DMS114 treated with DMSO at 0.1 percent for 48 hours (cell line): ENCODE measurements at regions not wholly inside any gene's neighbourhood (a gene's known extent, or its start where the extent isn't known, plus 50 kb on each side); places are given as distances from the start of the nearest gene placed in this dataset.

Source experiments
- DNase-seq: peaks from one replicate; lab custom pipeline; 2025; ENCODE audit not compliant: unreplicated experiment; lab: John Stamatoyannopoulos, UW

DNA sequence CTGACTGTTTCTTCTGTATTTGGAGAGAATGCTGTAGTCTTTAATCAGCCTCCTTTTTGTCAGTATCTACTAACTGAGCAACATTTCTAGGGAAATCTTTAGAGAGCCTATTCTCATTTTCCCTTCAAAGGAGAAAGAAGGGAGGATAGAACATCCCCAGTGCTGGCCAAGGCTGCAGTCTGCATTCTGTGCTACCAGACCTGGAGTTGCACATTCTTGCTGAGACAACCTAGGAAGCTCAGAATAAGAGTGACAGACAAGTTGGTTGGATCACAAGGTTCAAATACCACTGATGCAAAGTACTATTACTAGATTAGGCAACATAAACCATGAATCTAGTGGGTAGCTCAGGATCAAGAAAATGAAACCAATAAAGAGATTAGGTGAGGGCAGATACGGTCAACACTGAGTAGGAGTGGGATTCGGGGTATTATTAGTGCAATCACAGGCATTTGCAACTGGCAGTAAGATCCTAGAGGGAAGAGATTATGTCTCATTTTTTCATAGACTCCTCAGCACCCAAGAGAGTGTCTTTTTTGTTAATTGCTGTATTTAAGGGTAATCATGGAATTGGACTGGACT, 213.5 kb upstream of the FAM83B start:
- DNase-seq, result no peak

DNA sequence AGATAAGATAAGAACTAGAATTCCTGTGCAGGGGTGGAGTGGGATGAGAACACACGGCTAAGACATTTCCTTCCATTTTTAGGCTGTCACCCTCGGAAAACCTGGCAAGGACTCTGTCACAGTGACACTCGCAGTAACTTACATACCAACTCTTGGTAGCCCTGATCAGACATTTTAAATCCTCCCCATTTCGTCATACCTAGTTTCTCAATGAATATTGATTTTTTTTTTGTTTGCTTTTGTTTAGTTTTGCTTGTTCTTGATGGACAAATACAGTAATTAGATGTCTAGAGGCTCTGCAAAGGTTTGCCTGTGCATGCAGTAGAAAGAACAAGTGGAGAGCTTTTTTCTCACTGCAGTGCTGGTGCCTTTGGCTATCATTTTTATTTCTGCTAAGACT, 213.0 kb upstream of the FAM83B start:
- DNase-seq, result no peak

DNA sequence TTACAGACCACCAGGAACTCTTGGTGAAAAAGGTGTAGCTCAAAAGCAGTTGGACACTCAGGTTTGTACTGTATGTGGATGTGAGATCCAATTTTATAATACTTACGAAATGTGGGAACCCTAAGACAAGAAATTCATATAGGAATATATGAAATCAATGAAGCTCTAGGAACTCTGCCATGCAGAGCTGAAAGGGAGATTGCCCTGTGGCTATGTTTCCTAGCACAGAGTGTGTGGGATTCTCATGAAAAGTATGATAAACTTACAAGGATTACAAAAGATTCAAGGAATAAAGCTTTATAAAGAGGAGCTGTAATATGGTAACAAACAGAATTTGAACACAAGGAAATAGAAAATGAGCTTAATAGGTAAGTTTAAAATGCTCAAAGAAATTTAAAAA, 205.7 kb upstream of the FAM83B start:
- DNase-seq, result no peak

DNA sequence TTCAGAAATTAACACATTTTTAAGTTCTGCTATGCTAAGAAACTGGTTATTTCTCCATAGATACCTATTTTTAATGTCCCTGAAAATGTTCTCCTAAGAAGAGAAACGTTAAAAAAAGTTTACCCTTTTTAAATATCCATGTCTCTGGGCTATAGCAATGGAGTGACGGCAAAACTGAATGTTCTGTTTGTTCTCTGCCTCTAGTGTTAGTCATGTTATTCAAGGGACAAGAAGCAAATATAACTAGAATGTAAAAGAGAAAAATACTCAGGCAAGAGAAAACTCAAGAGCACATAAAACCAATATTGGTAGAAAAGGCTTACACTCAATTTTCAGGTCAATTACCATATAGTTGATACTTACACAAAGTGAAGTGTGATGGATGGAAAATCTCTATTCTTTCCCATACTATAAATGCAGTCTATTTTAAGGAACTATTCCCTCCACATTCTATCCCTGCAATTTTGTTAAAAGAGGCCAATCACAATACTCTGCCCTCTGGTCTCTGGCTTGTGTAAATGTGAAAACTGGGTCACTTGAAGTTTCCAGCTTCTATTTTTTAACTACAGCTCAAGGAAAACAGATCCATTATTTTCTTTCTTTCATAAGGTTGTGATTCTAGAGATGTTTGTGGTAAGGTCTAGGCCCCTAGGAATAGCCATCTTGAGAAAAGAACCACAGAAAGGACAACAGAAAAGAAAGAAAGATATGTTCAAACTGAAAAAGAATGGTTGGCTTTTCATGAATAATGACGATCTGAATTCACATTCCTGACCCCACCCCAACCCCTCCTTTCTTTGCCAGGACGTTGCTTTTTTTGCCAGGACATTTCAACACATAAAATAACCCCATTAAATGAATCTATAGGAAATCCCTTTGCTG, 200.3 kb upstream of the FAM83B start:
- no peak for DNase-seq

DNA sequence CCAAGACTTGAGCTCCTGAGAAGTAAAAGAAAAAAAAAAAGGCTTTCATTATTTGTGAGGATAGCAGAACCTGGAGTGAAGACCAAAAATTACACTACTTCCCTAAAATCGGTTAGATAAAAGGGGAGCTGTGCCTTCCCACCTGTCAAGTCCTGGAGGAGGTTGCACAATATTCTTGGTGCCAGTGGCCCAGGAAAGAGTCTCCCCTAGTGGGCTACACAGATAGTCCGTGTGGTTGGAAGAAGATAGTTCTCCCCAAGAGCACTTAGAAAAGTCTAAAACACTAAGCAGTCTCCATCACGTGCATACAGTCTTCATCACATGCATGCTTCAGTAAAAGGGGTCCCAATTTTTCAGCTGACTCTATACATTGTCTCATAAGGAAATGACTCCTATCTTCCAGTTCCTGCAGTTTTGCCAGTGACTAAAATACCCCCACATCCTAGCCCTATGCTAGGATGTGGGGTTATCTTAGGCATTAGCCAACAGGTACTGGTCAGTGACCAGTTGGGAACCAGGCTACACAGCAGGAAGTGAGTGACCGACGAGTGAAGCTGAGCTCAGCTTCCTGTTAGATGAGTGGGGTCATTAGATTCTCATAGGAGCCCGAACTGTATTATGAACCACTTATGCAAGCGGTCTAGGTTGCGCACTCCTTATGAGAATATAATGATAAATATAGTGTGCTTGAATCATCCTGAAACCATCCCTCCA, 199.5 kb upstream of the FAM83B start:
- DNase-seq, result no peak

DNA sequence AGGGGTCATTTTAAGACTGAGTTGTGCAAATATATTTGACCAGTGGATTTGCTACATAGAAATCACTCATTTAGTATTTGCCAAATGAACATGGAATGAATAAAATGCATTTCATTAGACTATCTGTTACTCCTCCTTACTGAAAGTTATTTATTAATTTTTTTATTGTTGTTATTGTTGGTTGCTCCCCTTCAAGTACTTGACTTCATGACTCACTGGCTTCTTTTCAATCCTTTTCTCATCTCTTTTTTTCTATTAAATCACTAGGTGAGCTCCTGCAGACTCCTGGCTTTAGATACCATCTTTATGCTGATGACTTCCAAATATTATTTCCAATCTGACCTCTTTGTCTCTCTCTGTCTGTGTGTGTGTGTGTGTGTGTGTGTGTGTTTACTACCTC, 192.2 kb upstream of the FAM83B start:
- DNase-seq, result no peak

DNA sequence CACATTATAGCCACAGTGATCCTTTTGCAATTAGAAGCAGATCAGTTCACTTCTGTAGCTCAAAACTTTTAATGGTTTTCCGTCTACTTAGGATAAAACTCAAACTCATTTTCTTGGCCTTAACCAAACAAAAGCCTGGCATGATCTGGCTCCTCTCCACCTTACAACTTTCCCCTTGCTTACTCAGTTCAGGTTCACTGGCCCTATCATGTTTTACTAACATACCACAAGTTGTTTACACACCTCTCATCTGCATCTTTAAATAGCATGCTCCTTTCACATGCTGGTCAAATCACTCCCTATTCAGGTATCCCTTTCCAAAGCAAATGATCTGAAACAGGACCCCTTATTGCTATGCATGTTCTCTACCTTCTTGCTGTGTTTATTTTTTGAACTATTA, 191.4 kb upstream of the FAM83B start:
- DNase-seq, result no peak

DNA sequence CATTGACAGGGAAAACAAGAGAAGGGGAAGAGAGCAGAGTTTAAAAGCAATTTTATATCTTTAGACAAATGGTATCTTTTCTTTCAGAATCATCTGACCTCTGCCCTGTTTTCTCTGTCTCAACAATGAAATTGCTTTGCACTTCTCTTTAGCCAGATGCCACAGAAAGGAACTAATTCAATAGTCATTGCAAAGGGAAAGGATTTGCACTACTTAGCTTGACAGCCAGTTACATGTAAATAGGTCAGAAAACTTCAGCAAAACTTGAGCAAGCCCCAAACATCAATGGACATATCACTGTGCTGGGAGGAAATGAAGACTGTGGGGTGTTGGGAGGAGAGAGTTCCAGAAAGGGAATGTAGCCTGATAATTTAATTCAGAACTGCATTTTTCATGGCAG, 181.3 kb upstream of the FAM83B start:
- no peak for DNase-seq

DNA sequence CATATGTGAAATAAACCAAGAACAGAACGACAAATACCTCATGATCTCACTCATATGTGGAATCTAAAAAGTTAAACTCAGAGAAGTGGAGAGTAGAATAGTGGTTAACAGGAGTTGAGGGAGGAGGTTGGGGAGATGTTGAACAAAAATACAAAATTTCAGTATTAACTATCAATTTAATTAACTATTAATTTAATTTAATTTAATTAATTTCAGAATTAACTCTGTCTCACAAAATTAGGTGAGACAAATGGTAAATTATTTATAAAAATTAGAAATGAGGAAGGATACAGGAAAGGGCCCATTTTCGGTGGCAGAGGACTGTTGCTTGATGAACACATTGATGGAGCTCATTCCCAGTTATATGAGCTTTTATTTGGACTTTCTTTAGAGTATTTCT, 166.0 kb upstream of the FAM83B start:
- DNase-seq, result no peak

DNA sequence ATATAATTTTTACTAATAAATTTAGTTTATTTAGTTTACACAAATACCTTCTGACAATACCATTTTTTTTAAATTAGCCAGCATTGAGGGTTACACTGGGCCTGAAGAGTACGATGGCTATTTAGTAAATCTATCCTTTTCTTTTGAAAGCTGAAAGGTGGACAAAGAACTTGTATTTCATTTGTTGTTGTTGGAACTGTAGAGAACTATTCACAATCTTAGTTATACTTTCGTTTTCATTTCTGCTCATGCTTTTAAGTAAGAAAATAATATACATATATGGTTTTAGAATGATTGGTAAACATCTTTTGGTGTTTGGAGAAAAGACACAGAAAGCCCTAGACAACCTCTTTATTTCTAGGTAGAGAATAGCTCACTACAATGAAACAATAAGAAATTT, 165.3 kb upstream of the FAM83B start:
- DNase-seq, result no peak

DNA sequence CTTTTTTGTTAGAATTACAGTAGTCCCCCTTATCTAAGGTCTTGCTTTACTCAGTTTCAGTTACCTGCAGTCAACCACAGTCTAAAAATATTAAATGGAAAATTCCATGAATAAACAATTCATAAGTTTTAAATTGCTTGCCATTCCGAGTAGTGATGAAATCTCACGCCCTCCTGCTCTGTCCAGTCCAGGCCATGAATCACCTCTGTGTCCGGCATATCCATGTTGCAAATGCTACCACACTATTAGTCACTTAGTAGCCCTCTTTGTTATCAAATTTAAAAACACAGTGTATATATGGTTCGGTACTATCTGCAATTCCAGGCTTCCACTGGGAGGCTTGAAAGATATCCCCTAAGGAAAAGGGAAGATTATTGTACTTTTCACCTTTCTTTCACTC, 164.6 kb upstream of the FAM83B start:
- no peak for DNase-seq

DNA sequence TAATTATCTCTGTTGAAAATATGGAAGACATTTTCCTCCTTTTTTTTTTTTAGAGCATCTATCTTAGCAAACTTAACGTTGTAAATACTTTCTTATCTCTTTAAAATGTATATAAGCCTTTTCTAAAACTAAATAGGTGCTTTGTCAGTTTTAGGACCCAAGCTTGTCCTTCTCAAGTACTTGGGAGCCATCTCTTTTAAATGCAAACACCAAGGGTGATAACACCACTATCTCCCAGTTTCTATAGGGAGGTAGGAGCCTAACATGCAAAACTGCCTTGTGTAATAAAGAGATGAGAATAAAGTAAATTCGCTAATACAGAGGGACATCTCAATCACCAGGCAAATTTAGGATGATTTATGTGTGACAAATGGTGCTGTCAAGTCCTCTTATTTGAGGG, 157.0 kb upstream of the FAM83B start:
- no peak for DNase-seq

DNA sequence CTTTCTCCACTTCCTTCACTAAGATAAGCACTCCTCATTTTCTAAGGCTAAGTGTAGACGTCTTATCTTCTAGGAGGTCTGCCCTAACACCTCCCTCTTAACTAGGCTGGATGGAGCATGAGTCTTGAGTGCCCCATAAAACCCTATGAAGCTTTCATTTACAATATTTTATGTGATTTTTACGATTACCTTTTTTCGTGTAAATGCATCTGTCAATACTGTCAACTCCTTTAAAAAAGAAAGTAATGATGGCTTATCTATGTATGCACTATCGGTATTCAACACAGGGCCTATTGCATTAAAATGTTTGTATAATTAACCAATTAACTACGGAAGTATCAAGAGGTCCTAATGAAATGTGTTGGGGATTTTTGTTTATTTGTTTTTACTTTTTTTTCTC, 156.0 kb upstream of the FAM83B start:
- no peak for DNase-seq

DNA sequence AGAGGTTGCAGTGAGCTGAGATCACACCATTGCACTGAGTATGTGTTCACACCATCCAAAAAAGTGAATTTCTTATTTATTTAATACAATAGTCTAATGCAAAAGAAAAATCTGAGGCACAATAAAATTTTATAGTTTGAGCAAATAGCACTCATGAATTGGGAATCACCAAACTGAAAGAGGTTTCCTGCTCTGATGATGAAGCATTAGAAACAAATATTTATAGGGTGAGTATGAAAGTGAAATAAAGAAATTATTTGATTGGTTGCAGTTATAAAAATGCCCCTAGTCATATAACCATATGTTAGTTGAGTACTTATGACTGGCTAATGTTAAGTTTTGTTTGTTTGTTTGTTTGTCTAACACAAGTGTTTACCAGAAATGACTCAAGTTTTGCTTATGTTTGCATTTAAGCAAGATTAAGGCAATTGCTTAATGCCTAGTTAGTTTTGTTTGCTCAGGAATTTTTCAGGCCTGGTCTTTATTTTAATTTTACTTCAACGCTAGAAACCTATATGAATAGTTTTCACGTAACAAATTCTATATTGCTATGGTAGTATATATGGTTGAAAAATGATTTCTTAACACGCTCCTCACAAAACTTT, 151.5 kb upstream of the FAM83B start:
- no peak for DNase-seq

DNA sequence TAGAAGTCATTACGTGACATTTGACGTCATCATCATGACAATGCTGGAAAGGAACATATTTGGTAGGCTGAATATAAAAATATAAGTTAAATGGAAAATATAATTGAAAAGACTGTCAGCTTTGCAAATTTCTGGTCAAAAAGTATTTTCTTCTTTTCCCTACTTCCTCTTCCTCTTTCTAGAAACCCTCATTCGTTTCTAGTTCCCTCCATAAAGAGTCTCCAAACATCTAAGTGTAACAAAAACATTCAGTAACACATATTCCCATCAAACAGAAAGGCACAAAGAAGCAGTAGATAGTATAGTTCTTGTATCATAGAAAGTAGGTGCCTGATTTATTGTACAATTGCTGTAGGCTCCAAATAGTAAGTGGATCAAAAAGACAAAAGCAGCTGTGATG, 150.8 kb upstream of the FAM83B start:
- no peak for DNase-seq

DNA sequence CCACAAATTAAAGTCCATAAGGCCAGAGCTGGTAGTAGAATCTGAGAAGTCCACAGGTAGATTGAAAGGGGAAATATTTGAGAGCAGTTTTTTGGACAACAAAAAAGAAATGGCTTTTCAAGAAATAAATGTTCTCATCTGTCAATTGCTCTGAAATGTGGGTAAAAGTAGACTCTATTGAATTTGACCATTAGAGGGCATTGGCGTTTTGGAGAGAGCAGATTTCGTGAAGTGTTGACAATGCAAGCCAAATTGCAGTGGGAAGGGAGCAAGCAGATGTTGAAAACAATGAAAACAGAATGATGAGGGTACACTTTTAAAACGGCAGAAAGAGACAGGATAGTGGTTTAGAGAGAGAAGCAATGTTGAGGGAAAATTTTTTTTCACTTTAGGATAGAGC, 149.1 kb upstream of the FAM83B start:
- no peak for DNase-seq

DNA sequence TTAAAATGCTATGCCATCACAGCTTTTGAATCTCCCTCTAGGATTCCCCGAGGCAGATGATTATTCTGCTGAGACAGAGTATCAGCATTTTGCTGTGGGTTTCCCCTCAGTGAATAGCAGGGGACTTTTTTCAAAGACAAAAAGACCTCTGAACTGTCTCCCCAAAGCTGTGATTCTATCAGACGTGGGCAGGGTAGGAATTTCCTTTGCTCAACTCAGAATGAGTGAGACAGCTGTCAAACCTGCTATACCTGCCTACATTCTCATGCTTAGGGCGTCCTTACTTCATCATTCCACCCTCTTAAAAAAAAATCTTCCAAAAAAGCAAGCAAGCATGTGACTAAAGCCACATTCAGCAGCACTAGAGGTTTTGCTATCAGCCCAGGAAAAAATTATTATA, 147.6 kb upstream of the FAM83B start:
- DNase-seq, result no peak

DNA sequence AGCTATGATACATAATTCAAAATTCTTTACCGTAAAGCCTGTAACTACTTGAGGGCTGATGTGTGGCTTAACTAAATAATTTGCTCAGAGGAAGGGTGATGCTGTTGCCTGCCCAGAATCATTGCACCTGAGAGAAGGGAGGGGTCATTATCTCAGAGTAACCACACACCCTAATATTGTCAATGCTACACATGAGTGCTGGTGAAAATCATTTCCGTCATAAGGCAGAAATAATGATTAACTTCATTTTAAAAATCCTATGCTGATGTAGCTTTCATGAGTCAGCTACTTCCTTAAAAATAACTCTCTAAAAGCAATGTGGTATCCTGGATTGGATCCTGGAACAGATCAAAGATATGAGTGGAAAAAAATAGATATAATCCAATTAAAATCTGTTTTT, 146.4 kb upstream of the FAM83B start:
- DNase-seq, result no peak

DNA sequence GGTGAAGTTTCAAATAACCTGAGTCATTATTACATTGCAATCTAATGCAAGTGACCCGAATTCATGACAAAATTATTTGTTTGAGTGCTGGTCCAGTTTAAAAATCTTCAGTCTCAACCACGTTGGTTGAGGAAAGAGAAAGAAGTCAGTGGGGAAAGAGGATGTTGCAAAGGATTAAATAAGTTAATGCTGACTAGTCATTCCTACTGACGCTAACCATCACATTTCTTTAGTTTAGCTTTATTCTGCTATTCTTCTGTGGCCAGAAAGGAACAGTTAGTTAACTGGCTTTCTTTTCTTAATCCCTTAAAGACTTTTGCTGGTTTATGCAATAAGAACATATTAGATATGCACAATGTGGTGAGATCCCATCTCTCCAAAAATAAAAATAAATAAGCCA, 143.8 kb upstream of the FAM83B start:
- no peak for DNase-seq

DNA sequence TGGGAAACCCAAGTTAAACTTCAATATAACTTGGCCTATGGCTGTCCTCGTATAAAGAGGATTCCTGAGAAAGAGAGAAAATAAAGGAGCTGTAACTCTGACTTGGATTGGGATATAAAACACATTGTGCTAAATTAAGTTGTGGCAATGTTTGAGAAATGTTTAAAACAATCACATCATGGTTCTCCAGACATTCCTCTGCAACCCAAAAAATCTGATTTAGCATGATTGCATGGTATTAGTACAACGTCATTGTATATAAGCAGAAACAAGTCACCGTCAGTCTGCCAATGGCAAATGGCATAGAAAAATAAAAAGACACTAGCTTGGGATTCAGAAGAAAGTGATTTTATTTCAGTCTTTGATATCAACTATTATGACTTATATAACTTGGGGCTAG, 140.2 kb upstream of the FAM83B start:
- no peak for DNase-seq

DNA sequence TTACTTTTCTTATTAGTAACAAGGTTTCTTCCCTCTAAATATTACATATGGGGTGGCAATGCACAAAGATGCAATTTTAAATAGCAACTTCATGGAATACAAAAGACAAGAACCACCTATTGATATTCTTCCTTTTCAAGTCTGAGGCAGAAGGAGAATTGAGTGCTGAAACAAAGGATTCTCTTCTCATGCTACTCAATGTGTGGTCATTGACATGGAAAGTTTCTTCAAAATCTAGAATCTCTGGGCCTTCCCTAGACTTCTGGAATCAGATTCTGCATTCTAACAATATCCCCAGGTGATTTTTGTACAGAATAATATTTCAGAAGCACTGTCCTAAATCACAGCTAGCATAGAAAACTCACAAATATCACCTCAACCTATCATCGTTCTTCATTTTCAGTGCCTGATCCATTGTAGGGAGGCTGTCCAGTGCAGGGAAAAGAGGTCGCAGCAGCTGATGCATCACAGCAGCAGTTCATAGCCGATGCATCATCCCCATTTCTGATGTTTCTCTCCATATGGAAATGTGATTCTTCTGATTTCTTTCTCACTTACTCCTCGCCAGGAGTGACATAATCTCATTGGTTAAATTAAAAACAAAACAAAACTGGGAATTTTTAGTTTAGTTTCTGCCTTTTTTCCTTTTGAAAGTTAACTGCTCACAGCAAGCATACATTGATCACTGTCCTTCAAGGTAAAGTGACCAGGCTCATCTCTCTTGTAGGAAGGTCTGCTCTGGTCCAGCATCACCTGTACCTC, 139.5 kb upstream of the FAM83B start:
- no peak for DNase-seq
